GM21619 (cell line): ENCODE measurements at regions not wholly inside any gene's neighbourhood (a gene's known extent, or its start where the extent isn't known, plus 50 kb on each side); places are given as distances from the start of the nearest gene placed in this dataset.
"Not testable (repeated sequence)": the region's sequence is repeated elsewhere in the genome, so short reads cannot be mapped to it uniquely, and the experiment has no call there.

Experiments used
- ATAC-seq: cut with Tn5 transposase; IDR thresholded peaks from one replicate; pipeline ENCODE4 v1.9.1; 2021; ENCODE audit not compliant: unreplicated experiment

DNA sequence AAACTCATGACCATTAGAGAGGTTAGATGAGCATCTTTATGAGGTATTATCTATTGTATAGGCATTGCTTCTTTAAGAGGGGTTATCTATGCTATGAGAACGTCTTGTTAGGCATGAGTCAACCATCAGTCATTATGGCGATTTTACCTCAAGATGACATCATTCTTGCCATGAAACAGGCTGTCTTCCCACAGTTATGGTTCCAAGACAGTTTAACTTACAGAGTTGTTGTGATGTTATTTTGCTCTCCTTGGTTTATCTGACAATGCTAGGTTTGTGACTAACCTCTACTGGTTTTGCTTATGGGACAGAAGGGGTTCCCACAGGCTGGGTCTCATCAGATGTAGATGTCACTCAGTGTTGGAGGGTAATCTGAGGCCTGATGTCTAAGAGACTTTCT lies 1864.7 kb upstream of the ACO1 start:
- no peak for ATAC-seq

DNA sequence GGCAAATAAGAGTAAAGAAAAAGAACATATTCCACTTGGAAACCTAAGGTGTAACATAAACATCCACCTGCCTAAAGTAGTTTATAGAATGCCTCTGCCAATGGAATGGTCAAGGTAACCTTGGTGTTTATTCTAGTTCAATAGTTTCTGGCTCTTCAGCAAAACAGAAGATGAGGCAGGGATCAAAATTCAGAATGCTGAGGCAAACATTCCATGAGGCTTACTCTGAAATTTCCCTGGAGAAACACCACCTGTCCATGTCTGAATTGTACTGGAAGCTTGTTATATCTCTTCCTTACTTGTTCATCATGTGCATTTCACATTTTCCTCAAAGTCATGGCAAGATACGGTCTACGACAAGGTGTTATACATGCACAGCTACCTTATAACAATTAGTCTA lies 1862.4 kb upstream of the ACO1 start:
- no peak for ATAC-seq

- ATAC-seq = no peak
Observed at GRCh38 chr9:30522486-30522885, 1862.0 kb upstream of the ACO1 start.

DNA sequence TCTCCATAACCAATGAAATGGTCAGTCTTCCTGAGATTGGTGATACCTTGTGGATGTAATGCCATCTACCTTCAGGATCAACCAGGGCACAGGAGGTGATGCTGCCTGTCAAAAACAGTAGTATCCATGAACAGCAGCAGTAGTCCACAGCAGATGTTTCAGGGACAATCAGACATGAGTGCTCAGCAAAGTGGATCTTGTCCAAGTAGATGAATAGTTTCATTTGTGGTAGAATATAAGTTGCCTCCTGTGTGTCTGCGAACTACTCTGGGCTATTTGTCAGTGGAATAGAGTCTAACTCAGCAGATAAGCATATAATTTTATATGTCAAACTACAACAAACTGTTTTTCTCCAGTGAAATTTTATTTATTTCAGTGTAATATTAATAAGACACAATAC lies 1860.1 kb upstream of the ACO1 start:
- ATAC-seq = no peak

- no peak for ATAC-seq
Observed at GRCh38 chr9:30534455-30534854, 1850.0 kb upstream of the ACO1 start.

DNA sequence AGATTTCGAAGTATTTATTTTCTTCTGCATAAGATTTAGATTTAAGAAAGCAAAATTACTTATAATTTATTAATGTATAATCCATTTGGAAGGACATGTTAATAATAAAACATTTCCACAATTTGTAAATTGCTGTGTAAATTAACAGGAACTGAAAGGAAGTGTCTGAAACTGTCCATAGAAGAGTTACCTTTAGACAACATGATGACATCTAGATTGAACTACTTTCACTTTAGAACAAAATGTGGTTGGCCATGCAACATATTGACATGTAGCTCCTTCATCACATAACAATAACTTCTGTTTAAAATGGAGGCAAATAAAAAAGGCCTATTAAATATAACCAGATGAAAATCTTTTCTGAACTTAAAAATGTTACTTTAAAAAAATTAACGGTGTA lies 1849.5 kb upstream of the ACO1 start:
- no peak for ATAC-seq

DNA sequence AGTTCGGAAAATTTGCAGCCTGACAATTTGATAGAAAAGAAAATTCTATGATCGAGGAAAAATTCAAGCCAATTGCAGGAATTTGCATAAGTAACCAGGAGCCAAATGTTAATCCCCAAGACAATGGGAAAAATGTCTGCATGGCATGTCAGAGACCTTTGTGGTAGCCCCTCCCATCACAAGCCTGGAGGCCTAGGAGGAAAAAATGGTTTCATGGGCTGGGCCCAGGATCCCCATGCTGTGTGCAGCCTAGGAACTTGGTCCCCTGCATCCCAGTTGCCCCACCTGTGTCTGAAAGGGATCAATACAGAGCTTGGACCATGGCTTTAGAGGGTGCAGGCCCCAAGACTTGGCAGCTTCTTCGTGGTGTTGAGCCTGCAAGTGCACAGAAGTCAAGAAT lies 1847.9 kb upstream of the ACO1 start:
- ATAC-seq = no peak

- not testable (repeated sequence) for ATAC-seq
Observed at GRCh38 chr9:30539696-30540095, 1844.7 kb upstream of the ACO1 start.

DNA sequence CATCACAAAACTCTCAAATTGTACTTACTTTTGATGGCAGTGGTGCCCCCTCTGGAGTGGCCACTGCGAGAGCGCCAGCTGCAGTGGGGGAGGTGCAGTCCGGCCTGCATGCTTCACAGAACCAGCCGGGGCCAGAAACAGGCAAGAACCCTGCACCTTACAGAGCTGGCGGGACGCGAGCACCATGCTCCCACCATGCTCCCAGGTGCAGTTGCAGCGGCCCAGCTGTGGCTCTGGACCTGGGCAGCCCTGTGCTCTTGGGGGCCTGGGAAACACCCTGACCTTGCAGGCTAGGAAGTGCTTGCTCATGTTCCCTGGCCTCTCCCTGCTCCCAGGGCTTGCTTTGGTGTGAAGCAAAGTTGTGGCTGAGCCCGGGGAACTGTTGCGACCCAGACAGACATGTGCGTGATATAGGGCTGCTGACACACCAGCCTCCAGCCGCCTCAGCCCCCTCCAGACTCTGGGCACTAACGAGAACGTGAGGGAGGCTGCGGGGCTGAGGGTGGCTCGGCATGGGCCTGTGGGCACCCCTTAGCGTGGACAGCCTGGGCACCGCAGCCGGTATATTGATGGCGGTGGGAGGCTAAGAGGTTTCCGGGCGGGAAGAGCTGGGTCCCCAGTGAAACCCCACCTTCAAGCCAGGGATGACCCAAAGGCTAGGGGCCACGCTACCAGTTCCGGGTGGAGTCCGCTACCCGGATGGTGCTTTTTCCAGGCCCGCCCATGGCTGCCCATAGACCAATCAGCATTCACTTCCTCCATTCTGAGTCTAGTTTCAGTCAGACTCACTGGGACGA lies 1809.9 kb upstream of the ACO1 start:
- no peak for ATAC-seq

DNA sequence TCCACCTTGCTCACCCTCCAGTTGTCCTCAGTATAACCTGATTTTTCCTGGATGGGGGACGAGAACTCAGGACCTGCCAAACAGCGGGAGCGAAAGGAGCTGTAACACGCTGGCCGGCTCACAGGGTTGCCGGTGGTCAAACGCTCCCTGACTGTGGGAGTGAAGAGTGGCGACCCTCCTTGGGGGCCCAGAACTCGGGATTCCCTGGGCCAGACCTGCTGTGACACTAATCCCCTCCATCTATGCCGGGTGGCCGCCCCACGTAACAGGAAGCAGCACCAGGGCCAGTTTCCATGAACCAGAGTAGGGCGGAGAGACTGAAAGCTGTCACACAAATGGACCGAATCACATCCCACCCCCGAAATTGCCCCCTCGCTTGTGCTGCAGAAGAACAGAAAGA lies 1809.2 kb upstream of the ACO1 start:
- no peak for ATAC-seq

DNA sequence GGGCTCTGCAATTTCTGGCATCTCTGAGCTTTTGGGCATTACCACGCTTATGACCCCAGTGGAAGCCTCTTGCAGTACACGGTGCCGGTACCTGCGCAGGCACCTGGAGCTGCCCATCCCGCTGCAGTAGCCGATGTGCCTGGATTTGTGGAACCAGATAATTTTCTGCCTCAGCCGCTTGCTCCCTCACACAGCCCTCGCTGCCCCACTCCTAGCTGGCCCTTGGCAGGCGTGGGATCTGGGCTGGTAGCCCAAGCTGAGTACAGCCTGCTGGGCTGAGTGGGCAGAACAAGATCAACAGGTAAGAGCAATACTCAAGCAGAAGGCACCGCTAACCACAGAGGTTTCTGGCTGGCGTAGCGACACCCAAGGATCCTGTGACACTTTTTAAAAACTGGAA lies 1808.8 kb upstream of the ACO1 start:
- ATAC-seq = no peak

GRCh38 chr9:30579810-30580209 lies 1804.6 kb upstream of the ACO1 start:
- ATAC-seq = no peak

DNA sequence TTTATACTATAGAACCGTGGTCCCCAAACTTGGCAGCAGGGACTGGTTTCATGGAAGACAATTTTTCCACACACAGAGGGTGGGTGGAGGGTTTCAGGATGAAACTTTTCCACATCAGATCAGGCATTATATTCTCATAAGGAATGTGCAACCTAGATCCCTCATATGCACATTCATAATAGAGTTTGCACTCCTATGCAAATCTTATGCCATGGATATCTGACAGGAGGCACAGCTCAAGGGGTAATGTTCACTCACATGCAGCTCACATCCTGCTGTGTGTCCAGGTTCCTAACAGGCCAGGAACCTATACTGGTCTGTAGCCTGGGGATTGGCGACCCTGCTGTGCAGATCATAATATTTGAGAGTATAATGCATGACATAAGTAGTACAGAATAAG lies 1802.2 kb upstream of the ACO1 start:
- ATAC-seq = no peak

GRCh38 chr9:30584559-30584958 lies 1799.9 kb upstream of the ACO1 start:
- ATAC-seq = no peak

- no peak for ATAC-seq
Observed at GRCh38 chr9:30591461-30591860, 1793.0 kb upstream of the ACO1 start.

DNA sequence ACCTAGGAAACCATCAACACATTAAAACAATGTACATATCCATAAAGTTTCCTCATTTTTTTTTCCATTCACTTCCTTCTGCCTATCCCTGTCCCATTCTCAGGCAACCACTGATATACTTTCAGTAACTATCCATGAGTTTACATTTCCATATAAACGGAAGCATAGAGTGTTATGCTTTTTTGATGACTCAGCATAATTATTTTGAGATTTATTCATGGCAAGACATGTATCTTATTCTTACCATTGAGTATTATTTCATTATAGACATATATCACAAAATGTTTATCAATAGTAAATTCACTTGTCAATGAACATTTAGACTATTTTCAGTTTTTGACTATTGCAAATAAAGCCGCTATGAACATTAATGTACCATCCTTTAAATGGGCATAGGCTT lies 1786.8 kb upstream of the ACO1 start:
- no peak for ATAC-seq

- ATAC-seq = no peak
Observed at GRCh38 chr9:30605936-30606335, 1778.5 kb upstream of the ACO1 start.

GRCh38 chr9:30609713-30610112 lies 1774.7 kb upstream of the ACO1 start:
- ATAC-seq = no peak

- not testable (repeated sequence) for ATAC-seq
Observed at GRCh38 chr9:30616782-30617181, 1767.7 kb upstream of the ACO1 start.

DNA sequence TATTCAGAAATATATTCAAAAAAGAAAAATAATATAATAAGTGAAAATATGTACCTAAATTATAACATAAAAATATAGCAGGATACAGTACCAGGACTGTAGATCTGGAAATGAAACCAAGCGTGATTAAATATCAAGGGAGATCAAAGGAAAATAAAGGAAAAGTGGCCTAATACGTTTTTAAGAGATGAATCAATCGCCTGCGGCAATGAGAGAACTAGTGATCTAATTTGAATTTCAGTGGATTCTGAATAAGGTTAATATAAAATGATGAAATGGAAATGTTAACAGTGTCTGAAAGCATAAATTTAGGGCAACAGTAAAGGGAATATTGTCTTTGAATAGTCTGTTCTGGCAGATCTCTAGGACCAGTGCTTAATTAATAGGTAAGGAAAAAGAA lies 1761.9 kb upstream of the ACO1 start:
- ATAC-seq = no peak

DNA sequence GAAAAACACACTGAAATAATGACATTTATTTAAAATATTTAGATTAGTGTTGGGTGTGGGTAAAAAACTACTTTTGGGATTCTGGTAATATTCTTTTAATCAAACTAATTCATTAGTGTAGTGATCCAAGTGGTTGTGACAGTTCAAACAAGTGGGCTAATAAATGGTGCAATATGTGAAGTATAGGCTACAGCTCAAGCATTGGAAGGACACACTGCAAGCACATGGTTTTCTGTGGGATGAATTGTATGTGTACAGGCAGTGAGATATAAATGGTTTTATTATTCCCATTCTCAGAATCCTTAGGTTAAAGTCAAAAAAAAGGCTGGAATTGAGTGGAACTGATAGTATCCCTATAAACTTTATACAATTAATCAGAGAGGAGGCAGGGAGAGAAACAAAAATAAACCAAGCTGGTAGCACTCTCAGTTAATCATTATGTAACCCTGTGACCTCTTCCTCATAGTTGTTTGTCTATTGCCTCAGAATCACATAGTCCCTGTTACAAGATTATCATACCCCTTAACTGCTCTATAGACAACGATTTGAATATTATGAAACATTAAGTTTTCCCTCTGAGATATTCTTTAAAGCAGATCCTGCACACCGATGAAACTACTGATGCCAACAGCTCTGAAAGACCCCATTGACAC lies 1755.4 kb upstream of the ACO1 start:
- ATAC-seq = no peak

DNA sequence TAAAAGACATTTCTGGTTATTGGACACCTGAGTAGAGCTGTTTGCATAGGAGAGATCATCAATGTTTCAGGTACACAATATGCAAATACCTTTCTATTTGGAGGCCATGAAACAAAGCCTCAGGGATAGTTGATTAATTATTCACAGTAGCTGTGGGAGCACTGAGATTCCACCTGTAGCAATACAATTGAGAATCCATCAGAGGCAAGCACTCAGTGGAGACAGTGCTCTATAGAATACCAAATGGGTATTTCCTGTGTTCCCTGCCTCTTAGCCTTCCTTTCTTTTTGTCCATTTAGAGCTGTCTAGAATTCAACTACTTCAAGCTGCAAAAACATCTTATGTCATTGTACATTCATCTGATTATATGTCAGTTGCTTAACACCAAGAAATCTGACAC lies 1754.0 kb upstream of the ACO1 start:
- ATAC-seq = no peak

DNA sequence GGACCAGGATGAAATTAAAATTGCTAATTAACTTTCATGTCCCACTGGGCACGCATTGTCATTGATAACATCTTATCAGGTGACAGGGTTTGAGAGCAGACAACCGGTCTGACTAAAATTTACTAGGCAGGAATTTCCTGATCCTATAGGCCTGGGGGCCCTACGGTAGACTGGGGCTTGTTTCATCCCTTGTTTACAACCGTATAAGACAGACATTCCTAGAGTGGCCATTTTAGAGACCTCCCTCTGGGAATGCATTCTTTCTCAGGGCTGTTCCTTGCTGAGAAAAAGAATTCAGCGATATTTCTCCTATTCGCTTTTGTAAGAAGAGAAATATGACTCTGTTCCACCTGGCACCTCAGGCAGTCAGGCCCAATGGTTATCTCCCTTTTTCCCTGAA lies 1737.8 kb upstream of the ACO1 start:
- not testable (repeated sequence) for ATAC-seq
